ENCODE measurements at regions not wholly inside any gene's neighbourhood (a gene's known extent, or its start where the extent isn't known, plus 50 kb on each side); places are given as distances from the start of the nearest gene placed in this dataset.

DNA sequence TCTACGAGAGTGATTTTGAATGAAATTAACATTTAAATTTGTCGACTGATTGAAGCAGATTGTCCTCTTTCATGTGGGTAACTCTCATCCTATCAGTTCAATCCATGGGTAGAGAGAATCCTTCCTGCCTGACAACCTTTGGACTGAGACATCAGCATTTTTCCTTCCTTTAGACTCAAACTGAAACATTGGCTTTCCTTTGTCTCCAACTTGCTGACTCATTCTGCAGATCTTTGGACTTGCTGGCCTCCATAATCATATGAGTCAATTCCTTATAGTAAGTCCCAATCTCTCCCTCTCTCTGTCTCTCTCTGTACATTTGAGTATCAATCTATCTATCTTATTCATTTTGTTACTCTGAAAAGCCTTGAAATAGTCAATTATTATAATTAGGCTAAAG, 416.7 kb downstream of the LRRIQ3 start:
- no TSS peak for BruUV-seq (replicated peaks)
- H2AFZ ChIP-seq (ENCODE audit: low read depth, low read length): no peak overlapping the region
- TF ChIP-seq JUN (IDR thresholded peaks at IDR 0.05; ENCODE audit: borderline replicate concordance, insufficient read depth, insufficient read length, low read depth): no peak
- TF ChIP-seq POLR2A (IDR thresholded peaks at IDR 0.05; ENCODE audit: low read depth, low read length): no peak
- TF ChIP-seq EZH2 (IDR thresholded peaks at IDR 0.05; ENCODE audit: borderline replicate concordance, low read depth, low read length, severe bottlenecking): no peak
- TF ChIP-seq POLR2AphosphoS5 (IDR thresholded peaks at IDR 0.05; ENCODE audit: insufficient read depth, low read depth, low read length): no peak
- no peak for TF ChIP-seq GATA2 (IDR thresholded peaks at IDR 0.05; ENCODE audit: insufficient read depth, insufficient read length, low read depth, low read length)
- TF ChIP-seq MYC (IDR thresholded peaks at IDR 0.05; ENCODE audit: low read depth, low read length): no peak
- TF ChIP-seq FOS (IDR thresholded peaks at IDR 0.05; ENCODE audit: borderline replicate concordance, insufficient read depth, low read length): no peak
- TF ChIP-seq, protein P1, sequence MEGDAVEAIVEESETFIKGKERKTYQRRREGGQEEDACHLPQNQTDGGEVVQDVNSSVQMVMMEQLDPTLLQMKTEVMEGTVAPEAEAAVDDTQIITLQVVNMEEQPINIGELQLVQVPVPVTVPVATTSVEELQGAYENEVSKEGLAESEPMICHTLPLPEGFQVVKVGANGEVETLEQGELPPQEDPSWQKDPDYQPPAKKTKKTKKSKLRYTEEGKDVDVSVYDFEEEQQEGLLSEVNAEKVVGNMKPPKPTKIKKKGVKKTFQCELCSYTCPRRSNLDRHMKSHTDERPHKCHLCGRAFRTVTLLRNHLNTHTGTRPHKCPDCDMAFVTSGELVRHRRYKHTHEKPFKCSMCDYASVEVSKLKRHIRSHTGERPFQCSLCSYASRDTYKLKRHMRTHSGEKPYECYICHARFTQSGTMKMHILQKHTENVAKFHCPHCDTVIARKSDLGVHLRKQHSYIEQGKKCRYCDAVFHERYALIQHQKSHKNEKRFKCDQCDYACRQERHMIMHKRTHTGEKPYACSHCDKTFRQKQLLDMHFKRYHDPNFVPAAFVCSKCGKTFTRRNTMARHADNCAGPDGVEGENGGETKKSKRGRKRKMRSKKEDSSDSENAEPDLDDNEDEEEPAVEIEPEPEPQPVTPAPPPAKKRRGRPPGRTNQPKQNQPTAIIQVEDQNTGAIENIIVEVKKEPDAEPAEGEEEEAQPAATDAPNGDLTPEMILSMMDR (IDR thresholded peaks at IDR 0.05; ENCODE audit: extremely low read depth in 1 of 2, insufficient read depth in 1 of 2, low read depth in 1 of 2, low read length in 2 of 2): no peak
- no peaks in the 10 kb centered on the region for H3K27me3 ChIP-seq (ENCODE audit: control insufficient read depth in 2 of 2, insufficient read depth in 2 of 2, low read length in 2 of 2)
- no peak overlapping the region for H3K4me3 ChIP-seq (replicated peaks in 1 of 3; ENCODE audit: insufficient read depth in 1 of 3, low read depth in 1 of 3, low read length in 3 of 3)
- POLR2A ChIA-PET: no interaction called here
- no peak for FAIRE-seq
- no peaks in the 10 kb centered on the region for H3K9me1 ChIP-seq (replicated peaks; ENCODE audit: control insufficient read depth, extremely low read depth, insufficient read depth, low read length)
- H3K4me1 ChIP-seq (ENCODE audit: control insufficient read depth, extremely low read depth, insufficient read depth, low read length): no peaks in the 10 kb centered on the region
- intact Hi-C loops (cut with micrococcal nuclease) (no loop called here), dilution Hi-C loops (cut with MboI; ENCODE audit: extremely low pct_ligation_motif_present, low sequenced_read_pairs) (no loop called here)
- no peaks in the 10 kb centered on the region for H3K36me3 ChIP-seq (ENCODE audit: control insufficient read depth in 2 of 2, extremely low read depth in 1 of 2, insufficient read depth in 2 of 2, low read length in 2 of 2)
- no peak overlapping the region for H3K27ac ChIP-seq (ENCODE audit: insufficient read depth, low read depth, low read length)
- H3K79me2 ChIP-seq (ENCODE audit: control insufficient read depth, insufficient read depth, low read length): no peaks in the 10 kb centered on the region
- no peak for DNase-seq (ENCODE audit: low read depth, low spot score)
- H3K9ac ChIP-seq (replicated peaks; ENCODE audit: extremely low read depth, insufficient read depth, low read length): no peak overlapping the region
- CTCF ChIA-PET: no interaction called here
- no peaks in the 10 kb centered on the region for H3K9me3 ChIP-seq (replicated peaks; ENCODE audit: control insufficient read depth, insufficient read depth, low read length)
- H3K4me2 ChIP-seq (ENCODE audit: insufficient read depth, low read length): no peak overlapping the region
- H4K20me1 ChIP-seq (replicated peaks; ENCODE audit: control insufficient read depth, extremely low read depth, insufficient read depth, low read length): no peaks in the 10 kb centered on the region

Data from endothelial cell of umbilical vein (primary cell).